GM04504 (cell line): ENCODE measurements at regions not wholly inside any gene's neighbourhood (a gene's known extent, or its start where the extent isn't known, plus 50 kb on each side); places are given as distances from the start of the nearest gene placed in this dataset.

Source experiments
- DNase-seq: peaks from one replicate; pipeline ENCODE4 v3.0.0-alpha.2; 2012; ENCODE audit warnings: low read depth

- no peak for DNase-seq
Observed at GRCh38 chr16:86442703-86443102, 67.6 kb upstream of the FOXF1 start.

DNA sequence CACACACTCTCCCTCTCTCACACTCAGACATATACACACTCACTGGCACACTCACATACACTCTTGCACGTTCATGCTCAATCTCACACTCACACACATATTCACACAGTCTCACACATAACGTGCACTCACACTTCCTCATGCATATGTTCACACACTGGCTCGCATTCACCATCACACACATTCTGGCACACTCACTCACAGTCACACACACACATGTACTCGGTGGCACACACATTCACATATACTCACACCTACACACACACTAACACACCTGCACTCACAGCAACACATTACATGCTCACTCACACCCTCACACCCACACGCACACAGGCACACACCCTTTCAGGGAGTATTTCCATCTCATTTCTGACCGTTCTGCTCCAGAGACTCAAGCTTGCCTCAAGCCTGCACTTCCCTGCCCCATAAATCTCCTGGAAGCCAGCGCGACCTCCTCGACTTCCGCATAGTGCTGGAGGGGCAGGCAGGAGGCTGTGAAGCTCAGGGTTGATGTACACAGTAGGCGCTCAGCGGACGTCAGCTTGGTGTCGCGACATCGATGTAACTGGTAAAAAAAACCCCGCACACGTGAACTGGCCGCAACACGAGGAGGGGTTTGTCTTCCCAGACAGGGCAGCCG is 66.7 kb upstream of the FOXF1 start:
- no peak for DNase-seq

DNA sequence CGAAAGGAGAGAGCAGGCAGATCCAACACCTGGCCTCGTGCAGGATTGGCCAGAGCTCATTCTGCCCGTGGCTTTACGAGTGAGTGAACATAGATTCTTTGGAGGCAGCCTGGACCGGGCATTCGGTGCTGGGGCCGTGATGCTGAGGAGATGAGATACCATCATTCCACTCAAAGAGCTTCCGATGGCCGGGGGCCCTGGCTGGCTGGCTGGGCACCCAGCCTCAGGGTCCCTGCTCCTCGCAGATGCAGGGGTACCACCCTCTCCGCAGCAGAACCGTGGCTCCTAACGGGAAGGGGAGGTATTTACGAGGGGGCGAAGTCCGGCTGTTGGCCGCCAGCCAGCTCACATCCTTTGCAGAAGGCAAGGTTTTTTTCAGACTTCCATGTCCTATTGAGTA is 66.1 kb upstream of the FOXF1 start:
- no peak for DNase-seq

DNA sequence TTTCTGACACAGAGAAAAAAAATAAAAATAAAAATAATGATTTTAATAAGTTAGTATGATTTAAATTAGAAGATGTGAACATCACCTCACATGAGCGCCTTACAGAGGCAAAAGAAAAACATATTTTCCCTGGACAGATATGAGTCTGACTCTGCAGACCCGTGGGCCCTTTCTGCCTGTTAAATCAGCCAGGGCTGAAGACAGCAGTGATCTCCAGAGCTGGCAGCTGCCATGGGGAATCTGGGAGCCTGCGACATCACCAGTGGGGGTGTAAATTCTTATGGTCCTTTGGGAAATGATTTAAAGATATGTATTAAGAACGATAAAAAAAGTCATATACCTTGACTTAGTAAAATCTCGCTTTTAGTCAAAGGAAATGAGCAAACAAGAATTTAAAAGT is 65.7 kb upstream of the FOXF1 start:
- no peak for DNase-seq

DNA sequence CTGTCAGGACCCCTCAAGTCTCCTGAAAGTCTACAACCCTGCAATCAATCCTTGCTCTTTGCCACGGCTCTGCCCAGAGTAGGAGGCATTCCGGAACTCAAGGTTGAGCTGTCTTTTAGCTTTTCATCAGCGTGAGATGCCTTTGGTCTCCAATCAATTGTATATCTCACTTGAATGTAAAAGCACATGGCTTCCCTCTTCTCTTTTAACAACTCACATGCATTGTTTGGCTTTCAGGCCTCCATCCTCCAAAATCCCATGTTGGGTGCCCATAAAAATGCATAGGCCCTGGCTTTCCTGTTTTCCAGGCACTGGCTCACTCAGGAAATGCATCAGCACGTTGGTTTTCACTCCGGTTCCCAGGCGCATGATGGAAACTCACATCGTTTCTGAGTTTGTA is 64.0 kb upstream of the FOXF1 start:
- DNase-seq: no peak

DNA sequence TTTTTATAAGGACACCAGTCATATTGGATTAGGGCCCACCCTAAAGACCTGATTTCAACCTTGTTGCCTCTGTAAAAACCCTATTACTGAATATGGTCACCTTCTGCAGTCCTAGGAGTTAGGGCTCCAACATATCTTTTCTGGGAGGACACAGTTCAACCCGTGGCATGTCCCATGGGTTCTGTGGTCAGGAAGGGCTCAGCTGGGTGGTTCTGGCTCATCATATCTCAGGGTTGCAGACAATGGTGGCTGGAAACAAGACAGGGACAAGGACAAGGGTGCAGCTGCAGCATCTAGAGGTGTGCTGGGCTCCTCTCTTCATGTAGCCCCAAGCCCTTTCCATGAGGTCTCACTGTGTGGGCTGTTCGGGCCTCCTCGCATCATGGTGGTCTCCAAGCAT is 63.1 kb upstream of the FOXF1 start:
- no peak for DNase-seq

GRCh38 chr16:86448306-86448890 is 61.9 kb upstream of the FOXF1 start:
- no peak for DNase-seq

DNA sequence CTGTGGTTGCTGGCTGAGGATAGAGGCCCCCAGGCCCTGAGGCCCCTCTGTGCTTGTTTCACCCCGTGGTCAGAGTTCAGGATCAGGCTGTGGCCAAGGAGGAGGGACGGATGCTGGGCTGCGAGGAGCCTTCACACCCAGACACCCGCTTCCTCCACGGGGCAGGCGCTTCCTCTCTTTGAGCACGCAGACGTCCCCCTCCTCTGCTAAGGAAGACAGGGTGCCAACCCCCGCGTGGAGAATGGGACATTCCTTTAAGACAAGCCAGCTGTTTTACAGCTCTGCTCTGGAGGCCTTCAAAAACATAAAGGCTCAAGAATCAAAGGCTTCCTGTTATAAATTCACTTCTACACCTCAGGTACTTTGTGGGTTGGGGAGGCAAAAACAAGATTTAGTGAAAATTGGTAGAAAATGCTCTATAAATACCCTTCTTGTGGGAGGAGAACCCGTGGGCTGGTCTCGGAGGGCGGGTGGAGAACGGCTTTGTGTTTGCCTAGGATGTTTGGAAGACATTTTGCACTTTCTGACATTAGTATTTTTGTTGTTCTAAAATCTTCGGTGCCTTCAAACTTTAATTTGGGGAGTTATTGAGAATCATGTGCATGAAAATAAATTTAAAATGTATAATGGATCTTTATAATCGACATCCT is 60.8 kb upstream of the FOXF1 start:
- DNase-seq: no peak

DNA sequence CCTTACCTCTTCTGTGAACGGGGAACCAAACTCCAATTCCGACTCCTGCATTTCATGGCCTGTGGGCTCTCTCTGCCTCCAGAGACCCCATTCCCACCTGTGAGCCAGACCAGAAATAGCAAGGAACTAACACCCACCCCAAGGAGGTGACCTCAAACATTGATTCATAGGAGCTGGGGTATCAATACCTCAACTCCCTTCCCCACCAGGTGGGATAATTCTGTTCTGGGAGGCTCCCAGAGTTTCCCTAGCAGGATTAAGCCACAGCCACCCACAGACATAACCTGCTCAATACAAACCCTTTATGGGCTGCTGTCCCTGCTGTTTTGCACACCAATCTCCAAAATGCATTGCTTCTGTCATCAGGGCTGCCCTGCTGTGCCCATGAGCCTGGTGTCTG is 59.6 kb upstream of the FOXF1 start:
- DNase-seq: no peak

DNA sequence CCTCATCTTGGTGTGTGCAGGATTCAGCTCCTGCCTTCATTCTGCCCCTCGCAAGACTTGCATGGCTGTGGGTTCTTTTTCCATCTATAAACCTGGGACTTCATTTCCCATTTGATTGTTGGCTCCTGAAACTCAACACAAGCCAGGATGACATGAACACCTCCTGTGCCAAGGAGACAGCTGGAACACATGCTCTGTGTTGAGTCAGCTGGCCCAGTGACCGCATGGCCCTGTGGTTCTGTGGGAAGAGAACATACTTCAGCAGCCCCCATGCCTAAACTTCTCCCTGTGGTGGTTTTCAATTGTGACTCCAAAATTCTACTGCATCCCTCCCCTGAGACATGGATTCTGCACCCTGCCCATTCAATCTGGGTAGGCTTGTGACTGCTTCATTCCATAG is 57.9 kb upstream of the FOXF1 start:
- no peak for DNase-seq

GRCh38 chr16:86455116-86455515 is 55.2 kb upstream of the FOXF1 start:
- peak; percentile 83 for DNase-seq

DNA sequence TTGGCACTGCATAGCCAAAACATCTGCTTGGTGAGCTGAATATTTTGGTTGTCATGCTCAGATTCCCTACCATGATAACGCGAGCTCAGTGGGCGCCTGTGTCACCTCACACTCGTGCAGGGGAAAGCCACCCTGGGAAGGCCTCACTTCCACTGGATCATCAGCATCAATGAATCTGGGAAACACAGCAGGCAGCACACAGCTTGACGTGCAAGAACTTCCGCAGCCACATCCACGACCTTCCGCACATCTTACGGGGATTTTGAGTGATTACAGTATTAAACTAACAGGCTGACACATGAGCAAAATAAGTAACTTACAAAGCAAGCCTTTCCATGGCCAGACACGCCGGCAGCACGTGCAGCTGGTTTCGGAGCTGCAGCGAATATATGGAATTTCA is 54.7 kb upstream of the FOXF1 start:
- DNase-seq: no peak

DNA sequence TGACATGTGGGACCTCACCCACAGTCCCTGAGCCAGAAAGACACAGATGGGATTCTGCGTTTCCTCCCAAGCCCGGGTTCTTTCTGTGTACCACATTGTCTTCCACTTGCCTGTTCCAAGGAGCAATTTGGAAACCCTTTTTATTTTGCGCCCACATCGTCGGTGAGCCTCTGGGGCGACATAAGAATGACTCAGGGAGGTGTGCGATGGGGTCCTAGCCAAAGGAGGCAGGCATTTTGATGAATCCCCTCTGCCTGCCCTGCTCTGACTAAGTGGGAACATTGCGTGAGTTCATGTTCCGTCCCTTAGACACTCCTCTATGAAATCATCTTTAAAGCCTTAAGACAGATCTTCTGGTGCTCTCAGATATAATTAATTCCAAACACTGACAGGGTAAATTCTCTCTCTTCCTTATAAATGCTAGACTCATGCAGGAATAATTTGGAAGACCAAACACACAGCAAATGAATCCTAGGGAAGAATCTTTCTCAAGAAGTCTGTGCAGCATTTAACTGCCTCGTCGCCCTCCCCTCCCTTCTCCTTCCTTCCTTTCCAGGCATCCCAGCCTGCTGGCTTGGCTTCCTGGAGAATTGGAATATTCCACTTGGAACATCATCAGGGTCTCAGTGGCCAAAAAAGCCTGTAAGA is 52.7 kb upstream of the FOXF1 start:
- peak; percentile 91 for DNase-seq

DNA sequence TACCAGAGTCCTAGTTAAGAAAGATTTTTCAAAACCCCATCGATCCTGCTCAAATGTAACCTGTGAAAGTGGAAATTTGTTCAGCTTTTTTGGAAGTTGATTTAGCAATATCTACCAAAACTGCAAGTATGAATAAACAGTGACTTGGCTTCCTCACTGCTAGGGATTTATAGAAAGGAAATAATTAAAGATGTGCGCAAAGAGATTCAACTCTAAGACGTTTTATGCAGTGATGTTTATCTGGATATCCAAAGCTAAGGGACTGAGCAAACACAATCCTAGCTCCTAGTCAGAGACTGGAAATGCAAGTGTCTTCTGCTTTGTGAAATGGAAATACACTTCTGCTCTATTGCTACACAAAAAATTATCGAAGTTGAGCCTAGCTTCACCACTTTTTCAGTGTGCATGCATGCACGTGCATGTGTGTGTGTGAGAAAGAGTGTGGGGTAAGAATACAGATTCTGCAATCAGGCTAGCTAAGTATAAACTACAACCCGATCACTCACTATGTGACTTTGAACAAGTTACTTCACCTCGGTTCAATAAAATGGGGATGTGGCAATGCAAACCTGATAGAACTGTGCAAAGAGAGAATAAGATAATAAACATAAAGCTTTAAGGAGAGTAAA is 52.1 kb upstream of the FOXF1 start:
- no peak for DNase-seq

DNA sequence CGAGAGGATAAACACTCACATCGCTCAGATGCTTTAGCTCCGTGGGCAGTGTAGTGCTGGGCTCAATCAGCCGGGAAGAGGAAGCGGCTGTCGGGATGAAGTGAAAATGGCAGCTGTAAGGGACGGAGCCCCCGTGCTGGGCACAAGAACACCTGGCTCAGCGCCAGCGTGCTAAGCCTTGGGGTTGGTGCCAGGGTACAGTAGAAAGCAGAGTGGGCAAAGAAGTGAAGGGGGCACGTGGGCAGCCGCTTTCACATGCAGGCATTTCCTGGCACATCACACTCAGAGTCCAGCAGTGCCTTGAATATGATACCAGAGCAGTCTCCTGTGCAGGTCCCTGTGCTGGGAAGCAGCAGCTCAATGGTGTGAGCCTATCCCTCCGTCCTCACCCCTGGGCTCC is 51.1 kb upstream of the FOXF1 start:
- no peak for DNase-seq
